ENCODE measurements at regions not wholly inside any gene's neighbourhood (a gene's known extent, or its start where the extent isn't known, plus 50 kb on each side); places are given as distances from the start of the nearest gene placed in this dataset.

DNA sequence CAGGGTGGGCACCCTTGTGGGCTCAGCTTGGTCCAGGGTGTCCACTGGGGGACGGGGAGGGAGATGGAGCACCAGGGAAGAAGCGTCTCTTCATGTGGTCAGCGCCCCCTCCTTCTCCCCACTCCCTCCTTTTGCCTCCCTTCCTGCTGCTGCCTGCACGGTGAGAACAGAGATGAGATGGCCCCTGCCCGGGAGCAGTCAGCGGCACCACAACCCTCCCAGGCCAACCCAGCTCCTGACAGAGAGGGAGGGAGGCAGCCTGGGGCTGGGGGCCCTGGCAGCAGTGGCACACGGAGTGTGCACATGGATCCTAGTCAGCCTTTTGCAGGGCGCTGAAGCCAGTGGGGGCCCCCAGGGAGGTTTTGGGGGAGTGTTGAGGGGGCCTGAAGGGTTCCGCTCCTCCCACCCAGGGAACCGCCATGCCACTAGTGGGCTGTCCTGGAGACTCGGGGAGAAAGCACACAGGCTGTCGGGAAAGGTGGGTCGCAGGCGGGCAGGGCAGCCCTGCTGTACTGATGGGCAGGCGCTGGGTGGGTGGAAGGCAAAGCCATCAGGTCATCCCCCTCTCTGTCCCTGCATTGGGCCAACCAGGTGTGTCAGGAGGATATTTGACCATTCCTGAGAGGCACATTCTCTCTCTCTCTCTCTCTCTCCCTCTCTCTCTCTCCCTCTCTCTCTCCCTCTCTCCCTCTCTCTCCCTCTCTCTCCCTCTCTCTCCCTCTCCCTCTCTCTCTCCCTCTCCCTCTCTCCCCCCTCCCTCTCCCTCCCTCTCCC lies 94.3 kb upstream of the BHLHE23 start:
- DNase-seq (ENCODE audit: low spot score) = no peak

DNA sequence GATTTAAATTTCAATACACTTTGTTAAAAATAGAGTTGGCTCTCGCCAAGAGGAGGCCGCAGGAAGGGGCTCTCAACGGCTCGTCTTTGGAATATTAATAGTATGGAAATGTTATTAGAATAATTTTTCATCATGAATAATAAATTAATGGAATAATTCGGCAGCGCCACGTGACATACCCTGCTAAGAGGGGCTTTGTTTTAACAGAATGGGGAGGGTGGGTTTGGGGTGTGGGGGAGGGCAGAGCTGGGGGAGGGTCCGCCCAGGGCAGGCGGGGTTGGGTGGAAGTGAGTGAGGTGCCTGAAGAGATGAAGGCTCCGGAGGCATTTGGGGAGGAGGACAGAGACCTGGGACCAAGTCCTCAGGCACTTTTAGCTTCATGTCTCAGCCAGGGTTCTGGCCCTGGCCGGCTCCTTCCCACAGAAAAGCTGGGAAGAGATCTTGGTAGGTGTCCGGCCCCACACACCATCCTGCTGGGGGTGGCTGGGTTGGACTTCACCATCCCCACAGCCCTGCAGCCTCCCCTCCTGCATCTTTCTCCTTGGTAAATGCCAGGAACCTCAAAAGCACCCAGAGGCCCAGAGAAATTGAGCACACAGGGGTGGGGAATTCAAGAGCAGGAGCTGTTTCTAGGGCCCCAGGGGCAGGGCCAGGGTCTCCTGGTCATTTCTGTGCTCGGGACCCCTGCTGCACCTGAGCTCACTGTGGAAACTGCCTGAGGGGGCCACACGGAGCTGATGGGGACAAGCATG lies 93.6 kb upstream of the BHLHE23 start:
- DNase-seq (ENCODE audit: low spot score) = no peak

DNA sequence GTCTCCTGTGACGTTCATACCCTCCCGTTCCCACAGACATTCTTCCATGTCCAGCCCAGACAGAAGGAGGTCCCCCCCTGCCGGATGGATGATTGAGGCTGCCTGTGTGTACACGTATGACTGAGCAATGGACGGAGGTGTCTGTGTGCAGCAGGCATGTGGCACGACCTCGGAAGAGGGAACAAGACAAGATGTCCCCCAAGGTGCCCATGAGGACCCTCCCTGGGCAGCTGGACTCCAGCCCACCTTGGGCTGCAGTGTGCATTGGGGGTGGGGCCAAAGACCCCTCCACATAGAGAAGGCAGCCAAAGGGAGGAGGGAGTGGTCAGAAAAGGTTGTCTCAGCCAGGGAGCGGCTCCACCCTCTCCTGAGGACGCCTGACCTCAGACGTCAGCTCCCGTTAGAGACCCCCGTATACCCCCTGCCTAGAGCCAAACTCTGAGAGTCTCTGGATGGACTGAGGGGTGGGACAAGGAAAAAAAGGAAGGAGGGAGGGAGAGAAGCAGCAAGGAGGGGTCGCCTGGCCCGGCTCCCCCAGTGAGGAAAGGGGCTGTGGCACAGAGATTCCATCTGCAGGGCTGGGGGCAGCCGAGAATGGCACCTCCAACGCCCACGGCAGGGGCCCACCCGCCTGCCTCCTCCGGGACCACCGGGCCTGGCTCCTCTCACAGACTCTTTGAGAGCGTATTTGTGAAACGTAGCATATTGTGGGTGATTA lies 92.9 kb upstream of the BHLHE23 start:
- no peak for DNase-seq (ENCODE audit: low spot score)

DNA sequence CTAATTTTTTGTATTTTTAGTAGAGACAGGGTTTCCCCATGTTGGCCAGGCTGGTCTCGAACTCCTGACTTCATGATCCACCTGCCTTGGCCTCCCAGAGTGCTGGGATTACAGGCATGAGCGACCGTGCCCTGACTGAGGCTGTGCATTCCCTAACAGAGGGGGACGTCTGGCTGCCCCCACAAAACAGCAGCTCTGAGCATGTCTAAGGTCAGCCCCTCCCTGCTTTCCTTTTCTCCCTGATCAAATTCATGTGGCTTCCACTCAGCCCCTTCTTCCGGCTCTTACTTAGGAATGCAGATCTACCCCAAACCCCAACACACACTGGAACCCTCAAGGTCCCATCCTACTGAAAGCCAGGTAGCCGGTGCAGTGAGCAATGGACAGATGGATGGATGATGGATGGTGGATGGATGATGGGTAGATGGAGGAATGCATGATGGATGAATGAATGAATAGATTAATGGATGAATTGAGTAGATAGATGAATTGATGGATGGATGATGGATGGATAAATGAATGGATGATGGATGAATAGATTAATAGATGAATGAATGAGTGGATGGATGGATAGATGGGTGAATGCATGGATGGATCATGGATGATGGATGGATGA lies 91.5 kb upstream of the BHLHE23 start:
- DNase-seq (ENCODE audit: low spot score) = no peak

DNA sequence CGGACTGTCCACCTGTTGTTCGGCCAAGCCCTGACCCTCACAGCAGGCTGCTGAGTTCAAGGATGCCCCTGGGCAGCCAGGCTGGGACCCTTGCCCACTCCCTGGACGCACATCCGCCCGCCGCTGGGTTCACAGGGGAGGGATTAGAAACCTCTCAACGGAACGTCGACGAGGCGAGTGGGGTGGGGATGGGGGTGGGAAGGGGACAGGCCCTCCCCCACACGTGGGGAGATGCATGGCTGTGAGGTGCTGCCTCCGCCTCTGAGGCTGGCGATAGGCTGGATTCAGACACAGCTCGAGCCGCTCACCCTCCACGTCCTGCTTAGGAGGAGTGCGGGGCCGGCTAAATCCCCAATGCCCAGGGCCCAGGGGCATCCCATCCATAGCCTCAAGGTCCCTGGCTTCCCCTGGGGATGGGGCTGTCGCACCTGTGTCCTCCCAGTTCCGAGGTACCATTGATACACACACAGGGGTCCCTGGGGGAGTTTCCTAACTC lies 90.6 kb upstream of the BHLHE23 start:
- no peak for DNase-seq (ENCODE audit: low spot score)

DNA sequence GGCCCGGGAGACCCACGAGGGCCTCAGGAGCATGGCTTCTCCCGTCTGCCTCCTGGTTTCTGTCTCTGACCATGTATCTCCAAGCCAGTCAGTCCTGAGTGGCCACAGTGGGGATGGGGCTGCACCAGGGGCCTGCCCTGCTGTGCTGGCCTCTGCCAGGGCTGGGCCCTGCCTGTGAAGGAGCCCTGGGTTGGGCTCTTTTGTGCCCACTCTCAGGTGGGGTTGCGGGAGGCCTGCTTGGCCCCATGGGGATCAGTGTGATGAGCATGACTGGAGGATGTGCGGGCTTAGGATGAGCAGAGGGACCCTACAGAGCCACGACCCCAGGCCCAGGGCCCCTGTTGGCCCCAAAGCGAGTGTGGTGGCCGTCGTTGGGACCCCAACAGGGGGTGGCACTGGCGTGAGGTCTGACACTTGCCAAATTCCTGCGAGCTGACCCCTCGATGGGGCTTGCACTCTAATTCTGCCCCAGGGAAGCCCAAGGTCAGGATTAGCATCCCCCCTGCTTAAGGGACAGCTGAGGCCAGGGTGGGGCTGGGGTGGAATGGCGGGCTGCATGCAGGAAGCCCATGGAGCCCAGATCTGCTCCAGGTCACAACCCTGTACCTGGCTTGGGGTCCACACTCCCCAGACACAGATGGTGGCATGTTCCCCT lies 90.0 kb upstream of the BHLHE23 start:
- DNase-seq (ENCODE audit: low spot score) = no peak

DNA sequence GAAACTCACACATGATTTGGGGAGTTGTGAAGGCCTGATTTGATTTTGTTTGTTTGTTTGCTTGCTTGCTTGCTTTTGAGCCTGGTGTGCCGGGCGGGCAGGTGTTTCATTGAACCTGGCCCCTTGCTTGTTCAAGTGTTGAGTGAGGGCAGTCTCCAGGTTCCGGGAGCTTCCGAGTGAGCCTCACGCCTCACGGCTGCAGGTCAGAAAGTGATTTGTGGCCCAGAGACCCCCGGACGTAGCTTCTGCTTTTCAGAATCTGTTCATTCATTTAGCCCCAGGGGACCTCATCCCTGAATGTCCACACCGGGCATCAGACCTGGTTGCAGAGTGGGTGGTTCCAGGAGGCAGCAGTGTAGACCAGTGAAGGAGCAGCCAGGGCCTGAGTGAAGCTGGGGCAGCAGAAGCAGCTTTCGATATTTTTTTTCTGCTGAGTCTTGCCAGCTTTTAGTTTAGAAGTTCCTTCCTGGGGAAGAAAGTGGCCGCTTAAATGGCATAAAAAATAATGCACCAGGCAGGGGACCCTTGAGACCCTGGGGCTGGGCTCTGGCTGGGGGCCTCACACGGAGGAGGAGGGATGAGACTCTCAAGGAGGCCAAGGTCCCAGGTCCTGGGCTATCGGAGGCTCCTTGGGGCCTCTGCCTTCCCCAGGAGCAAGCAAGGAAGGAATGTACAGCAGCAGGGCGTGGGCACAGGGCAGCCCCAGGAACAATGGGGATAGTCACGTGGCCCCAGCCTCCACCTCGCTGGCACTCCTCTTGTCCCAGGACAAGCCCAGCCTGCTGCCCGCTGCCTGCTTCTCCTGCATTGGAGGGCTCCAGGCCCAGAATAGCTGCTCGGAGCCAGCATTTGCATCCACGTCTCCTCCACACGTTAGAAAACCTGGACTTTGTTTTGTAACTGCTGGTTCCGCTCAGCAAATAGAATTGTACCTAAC lies 89.2 kb upstream of the BHLHE23 start:
- no peak for DNase-seq (ENCODE audit: low spot score)

DNA sequence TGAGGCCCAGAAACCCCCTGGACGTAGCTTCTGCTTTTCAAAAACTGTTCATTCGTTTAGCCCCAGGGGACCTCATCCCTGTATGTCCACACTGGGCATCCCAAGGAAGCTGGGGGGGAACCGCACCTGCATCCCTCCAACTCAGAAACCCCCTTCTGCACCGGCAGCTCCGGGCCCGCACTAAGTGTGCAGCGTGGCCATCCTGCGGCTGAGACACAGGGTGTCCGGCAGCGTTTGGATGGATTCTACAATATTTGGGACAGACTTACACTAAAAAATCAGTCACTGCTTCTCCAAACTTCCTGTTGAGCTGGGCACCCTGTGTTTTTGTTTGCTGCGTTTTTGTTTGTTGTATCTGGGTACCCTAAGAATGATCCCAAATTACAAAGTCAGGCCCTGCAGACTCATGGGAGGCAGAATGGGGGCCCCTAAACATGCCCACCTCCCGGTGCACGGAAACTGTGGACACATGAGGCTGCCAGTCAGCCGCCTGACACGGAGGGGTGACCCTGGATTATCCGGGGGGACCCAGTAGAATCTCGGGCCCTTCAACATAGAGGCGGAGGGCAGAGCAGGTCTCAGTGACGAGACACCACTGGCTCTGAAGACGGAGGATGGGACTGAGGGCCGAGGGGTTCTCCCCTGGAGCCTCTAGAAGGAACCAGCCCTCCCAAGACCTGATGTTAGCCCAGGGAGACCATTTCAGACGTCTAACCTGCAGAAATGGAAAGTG lies 88.2 kb upstream of the BHLHE23 start:
- no peak for DNase-seq (ENCODE audit: low spot score)

DNA sequence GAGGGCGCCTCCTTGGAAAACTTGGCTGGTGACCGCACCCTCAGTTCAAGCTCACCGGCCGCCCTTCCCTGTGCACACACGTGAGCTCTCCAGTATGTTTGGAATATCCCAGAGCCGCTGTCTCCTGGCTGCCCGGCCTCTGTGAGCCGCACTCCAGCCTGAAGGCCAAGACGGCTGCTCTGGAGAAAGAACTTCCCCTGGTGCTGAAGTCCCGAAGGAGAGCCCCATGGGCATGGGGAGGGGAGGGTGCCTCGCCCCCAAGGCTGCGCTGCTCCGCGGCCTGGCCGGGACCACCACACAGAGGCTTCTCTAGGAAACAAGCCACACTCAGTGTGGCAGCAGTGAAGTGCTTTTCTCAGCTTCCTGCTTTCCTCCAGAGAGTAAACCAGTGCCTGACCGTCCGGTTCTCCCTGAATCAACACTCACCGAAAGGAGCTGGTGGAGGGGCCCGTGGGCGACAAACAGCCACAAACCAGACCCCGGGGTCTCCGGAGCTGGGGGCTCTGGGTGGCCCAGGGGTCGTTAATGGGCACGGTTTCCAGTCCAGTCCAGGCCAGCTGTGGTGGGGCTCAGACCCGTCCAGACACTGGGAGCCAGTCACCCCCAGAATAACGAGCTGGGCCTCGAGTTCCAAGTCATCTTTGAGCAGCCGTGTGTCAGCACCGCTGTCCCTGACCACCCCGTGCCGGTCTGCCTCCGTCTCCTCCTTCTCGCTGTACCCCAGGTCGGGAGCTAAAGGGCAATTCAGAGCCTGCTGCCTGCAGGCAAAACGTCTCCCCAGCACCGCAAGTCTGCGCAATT lies 87.4 kb upstream of the BHLHE23 start:
- no peak for DNase-seq (ENCODE audit: low spot score)

DNA sequence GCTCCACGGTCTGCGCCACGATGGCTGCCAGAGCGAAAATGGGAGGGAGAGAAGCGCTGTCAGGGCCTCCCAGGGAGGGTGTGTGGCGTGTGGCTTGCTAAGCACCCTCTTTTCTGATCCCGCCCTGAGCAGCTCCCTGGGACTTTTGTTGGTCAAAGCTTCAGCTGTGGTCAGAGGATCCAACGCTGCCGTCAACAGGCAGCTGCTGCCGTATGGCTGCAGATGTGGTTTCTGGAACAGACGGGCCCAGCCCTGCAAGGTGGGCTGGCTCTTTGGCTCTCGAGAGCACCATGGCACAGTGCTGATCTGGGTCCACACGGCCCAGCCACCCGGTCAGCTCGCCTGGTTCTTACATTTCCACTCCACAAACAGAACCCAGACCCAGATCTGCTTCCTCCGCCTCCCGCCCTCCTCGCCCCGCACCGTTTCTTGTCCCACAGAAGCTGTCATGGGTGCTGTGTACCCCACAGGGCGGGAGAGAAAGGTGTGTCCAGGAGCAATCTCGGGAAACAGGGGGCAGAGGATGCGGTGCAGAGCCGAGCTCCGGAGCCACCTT lies 86.0 kb upstream of the BHLHE23 start:
- DNase-seq (ENCODE audit: low spot score) = no peak

DNA sequence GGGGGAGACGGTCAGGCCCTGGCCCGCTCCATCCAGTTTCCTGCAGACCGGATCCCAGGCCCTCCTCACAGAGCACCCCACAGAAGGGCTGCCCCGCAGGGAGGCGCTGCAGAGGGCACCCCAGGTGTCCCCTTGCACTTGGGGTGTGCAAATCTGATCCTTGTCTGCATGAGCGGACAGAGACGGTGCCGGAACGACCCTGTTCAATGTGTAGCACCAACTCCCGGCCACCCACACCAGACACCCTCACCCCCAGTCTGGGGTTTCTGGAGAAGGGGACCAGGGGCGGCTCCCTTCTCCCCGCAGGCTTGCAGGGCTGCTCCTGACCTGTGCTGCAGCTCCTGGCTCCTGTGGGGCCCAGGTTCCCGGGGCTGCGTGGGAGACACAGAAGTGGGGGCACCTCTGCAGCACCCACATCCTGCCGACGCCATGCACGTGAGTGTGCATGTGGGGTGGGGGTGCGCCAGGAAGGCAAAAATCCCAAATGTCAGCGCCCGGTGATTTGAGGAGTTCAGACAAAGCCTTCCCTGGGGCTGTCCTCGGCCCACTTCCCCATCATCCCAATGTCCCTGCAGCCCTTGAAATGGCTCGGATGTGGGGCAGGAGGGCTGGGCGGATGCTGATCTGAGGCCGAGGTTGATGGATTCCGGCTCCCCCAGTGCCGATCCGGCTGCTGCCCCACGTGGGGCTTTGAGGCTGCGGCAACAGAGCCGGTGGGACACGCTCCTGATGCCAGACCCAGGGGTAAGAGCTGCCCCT lies 85.3 kb upstream of the BHLHE23 start:
- DNase-seq (ENCODE audit: low spot score) = no peak

DNA sequence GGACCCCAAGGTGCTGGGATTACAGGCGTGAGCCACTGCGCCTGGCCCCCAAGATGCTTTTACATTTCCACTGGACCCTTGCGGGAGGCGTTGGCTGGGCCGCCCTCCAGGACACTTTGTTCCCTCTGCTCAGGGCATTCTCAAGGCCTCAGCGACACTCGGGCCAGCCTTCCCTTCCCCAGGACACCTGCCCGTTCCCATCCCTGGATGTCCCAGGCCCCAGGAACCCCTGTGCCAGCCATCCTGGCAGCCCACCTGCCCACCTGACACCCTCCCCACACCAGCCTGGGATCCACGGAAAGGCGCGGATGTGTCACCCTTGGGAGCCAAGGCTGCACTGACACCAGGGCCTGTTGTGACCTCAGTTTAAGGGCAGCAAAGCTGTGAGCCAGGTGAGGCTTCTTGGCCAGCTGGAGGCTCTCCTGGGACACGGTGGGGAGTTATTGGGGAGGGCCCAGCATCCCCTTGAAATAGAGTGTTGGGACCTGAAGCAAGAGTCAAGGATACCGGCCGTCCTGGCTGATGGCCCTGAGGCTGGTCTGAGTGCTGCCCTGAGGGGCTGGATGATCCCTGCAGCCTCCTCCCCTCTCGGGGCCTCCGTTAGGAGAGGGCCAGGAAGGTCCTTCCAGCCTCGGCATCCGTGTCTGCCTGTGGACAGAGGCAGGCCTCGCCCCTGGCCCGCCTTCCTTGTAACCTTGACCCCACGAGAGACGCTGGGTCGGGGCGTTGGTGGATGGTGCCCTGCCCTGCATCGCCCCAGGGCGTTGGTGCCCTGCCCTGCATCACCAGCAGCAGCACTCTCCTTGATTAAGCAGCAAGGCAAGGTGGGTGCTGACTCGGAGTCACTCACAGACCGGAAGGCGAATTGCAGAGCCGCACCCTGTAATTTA lies 84.2 kb upstream of the BHLHE23 start:
- no peak for DNase-seq (ENCODE audit: low spot score)

DNA sequence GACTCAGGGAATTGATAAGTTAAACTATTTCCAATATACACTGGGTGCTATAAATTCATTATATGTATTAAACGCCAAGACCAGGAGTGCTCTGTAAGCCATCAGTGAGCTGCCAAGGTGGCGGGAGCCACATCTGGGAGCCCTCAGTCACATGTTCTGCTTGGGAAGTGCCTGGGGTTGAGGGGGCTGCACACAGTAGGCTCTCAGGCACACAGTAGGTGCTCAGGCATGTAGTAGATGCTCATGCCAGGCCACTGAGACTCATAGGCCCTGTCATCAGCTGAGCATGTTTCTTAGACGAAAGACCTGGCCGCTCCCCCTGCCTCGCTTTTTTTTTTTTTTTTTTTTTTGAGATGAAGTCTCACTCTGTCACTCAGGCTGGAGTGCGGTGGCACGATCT lies 83.3 kb upstream of the BHLHE23 start:
- no peak for DNase-seq (ENCODE audit: low spot score)

DNA sequence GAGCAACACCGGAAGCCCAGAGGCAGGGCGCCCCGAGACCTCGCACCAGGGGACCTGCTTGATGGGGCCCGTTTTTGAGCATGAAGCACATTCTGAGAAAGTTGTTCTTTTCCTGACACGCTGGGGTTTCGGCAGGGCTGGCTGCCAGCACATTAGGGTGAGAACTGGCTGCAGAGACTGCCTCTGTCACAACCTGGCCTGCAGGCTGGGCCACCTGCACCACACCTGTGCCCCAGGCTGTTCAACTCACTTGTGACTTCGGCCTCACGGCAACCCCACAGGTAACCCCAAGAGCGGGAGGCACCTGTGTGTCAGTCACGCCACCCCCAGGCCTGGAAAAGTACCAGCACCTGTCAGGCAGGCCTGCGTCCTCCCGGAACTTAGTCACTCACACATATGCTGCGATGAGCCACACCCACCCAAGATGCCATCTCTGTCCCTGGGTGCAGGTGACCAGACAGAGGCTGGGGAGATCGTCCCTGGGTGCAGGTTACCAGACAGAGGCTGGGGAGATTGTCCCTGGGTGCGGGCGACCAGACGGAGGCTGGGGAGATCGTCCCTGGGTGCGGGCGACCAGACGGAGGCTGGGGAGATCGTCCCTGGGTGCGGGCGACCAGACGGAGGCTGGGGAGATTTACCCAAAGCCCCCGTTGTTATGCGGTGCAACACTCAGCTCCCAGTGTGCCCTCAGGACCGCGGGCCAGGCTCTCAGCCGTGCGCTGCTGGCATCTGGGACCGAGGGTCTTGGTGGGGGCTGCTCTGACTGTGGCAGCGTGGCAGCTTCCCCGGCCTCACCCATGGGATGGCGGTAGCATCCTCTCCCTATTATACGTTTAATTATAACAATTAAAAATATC lies 82.5 kb upstream of the BHLHE23 start:
- no peak for DNase-seq (ENCODE audit: low spot score)

DNA sequence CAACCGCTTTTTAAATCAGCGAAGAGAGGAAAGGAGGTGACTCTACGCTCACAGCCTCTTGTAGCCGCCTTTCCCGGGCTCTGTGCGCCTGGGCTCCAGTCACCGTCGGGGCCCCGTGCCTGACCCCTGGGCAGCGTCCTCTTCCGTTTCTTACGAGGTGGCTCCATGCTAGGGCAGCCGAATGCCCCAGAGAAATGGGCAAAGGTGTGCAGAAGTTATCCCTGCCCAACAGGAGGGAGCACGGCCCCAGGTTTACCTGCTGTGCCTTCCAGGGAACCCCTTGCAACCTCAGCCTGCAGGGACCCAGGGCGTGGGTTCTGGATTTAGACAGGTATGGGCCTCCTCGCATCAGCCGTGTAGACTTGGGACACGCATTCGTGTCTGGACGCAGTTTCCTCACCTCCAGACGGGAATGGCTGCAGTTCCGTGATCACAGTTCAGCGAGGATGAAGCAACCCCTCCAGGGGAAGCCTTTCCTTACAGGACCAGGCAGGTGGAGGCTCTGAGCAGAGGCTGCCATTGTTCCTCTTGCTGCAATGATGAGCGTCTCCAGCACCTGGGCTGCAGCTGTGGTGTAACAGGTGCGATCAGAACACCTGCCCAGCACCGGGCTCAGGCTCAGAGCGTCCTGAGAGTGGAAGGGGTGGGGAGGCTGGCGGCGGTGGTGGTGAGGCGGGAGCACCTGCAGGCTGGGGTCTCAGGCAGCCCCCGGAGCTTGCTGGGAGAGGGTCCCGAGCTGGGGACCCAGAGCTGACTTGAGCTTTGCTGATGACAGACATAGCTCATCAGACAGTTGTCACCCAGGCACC lies 81.3 kb upstream of the BHLHE23 start:
- DNase-seq (ENCODE audit: low spot score) = no peak
